Esophagus muscularis mucosa (tissue), 4 donors: ENCODE measurements at regions not wholly inside any gene's neighbourhood (a gene's known extent, or its start where the extent isn't known, plus 50 kb on each side); places are given as distances from the start of the nearest gene placed in this dataset.

Experiments used
- DNase-seq: peaks from one replicate; pipeline ENCODE4 v3.0.0-alpha.2; 2017; ENCODE audit errors: extremely low spot score
- H3K27ac ChIP-seq, 4 donors: fragments of 200-600 bp; sonication (generic); replicated peaks in 1 of 4; 1 replicate in 3 of 4; 2 replicates in 1 of 4; pipeline ENCODE4 v1.5.1; 2016 to 2019; ENCODE audit warnings: mild to moderate bottlenecking in 1 of 4
- H3K27me3 ChIP-seq, 4 donors: fragments of 200-600 bp; sonication (generic); one replicate each; pipeline versions ENCODE4 v1.5.1 to v1.6.0; 2016 to 2019
- H3K36me3 ChIP-seq, 4 donors: fragments of 200-600 bp; sonication (generic); one replicate each; pipeline ENCODE4 v1.5.1; 2016 to 2019
- H3K4me1 ChIP-seq, 4 donors: fragments of 200-600 bp; sonication (generic); one replicate each; pipeline ENCODE4 v1.5.1; 2016 to 2019
- H3K4me3 ChIP-seq, 4 donors: fragments of 200-600 bp; sonication (generic); 1 replicate in 2 of 4; 2 replicates in 2 of 4; pipeline ENCODE4 v1.5.1; 2016 to 2019; ENCODE audit warnings: mild to moderate bottlenecking in 4 of 4, moderate library complexity in 1 of 4
- H3K9me3 ChIP-seq, 4 donors: fragments of 200-600 bp; sonication (generic); 1 replicate in 3 of 4; 2 replicates in 1 of 4; pipeline ENCODE4 v1.5.1; 2016 to 2019
- CTCF ChIP-seq, 3 experiments: fragments of 200-600 bp in 2 of 3; fragments of 450-650 bp in 1 of 3; sonication (generic) in 2 of 3; IDR thresholded peaks; one replicate each; pipeline ENCODE4 v1.5.1; 2017 to 2019; ENCODE audit warnings: antibody characterized with exemption in 3 of 3, mild to moderate bottlenecking in 2 of 3, moderate library complexity in 1 of 3
- EP300 ChIP-seq: sonication (generic); formaldehyde crosslinking; IDR thresholded peaks from one replicate; pipeline ENCODE4 v1.6.1; 2017; ENCODE audit warnings: antibody characterized with exemption
- POLR2A ChIP-seq: fragments of 450-650 bp; IDR thresholded peaks from one replicate; pipeline ENCODE4 v1.6.1; 2017; ENCODE audit warnings: antibody characterized with exemption, moderate library complexity, mild to moderate bottlenecking, low read depth
- POLR2AphosphoS5 ChIP-seq, 2 donors: sonication (generic); formaldehyde crosslinking; IDR thresholded peaks; one replicate each; pipeline ENCODE4 v1.6.1; 2017; ENCODE audit warnings: antibody characterized with exemption in 2 of 2
- WGBS: methylation state at CpG from one replicate; pipeline ENCODE4 v1.1.5; 2018; 5-methylcytosine and 5-hydroxymethylcytosine counted together
- intact Hi-C: fragments of 100-400 bp; cut with DNase I; formaldehyde crosslinking; loops from one replicate; pipeline ENCODE4 v1.15.1; 2023

- no peak for TF ChIP-seq EP300
- no peak for TF ChIP-seq POLR2A
- no peak for TF ChIP-seq CTCF (IDR thresholded peaks at IDR 0.05)
- TF ChIP-seq POLR2AphosphoS5 (IDR thresholded peaks at IDR 0.05) = no peak
- Histone ChIP-seq H3K9me3 (no peaks in the 10 kb centered on the region), H3K4me1 (peaks cover 0 to 4% (median under 1%) of the 10 kb centered on the region in 4 donors), H3K36me3 (no peaks in the 10 kb centered on the region), H3K27ac (no peak overlapping the region), H3K4me3 (no peak overlapping the region), H3K27me3 (no peaks in the 10 kb centered on the region)
- DNase-seq = no peak
- intact Hi-C loops = no loop called here
These were observed 407.4 kb upstream of the LRRTM1 start for GRCh38 chr2:80711915-80712314.

- H3K9me3 ChIP-seq = no peaks in the 10 kb centered on the region
- H3K4me3 ChIP-seq = no peak overlapping the region
- intact Hi-C loops = no loop called here
- H3K27me3 ChIP-seq = no peaks in the 10 kb centered on the region
- 50% methylated on average over 2 of the region's 2 CpGs for WGBS
- H3K36me3 ChIP-seq = no peaks in the 10 kb centered on the region
- H3K4me1 ChIP-seq = peaks cover 0 to 20% (median 7%) of the 10 kb centered on the region in 4 donors
- TF ChIP-seq CTCF (IDR thresholded peaks at IDR 0.05) (no peak), POLR2AphosphoS5 (IDR thresholded peaks at IDR 0.05) (no peak), POLR2A (no peak), EP300 (no peak)
- DNase-seq = no peak
- no peak overlapping the region for H3K27ac ChIP-seq
These were observed 402.4 kb upstream of the LRRTM1 start for GRCh38 chr2:80706951-80707350.

GRCh38 chr2:80706541-80706940 lies 402.0 kb upstream of the LRRTM1 start:
- H3K4me1 ChIP-seq = peaks cover 0 to 22% (median 11%) of the 10 kb centered on the region in 4 donors
- WGBS = 71% methylated on average over 5 of the region's 5 CpGs
- no peak for DNase-seq
- no peak overlapping the region for H3K27ac ChIP-seq
- H3K9me3 ChIP-seq = no peaks in the 10 kb centered on the region
- no peaks in the 10 kb centered on the region for H3K36me3 ChIP-seq
- no peak for TF ChIP-seq CTCF (IDR thresholded peaks at IDR 0.05)
- no peak for TF ChIP-seq EP300
- TF ChIP-seq POLR2A = no peak
- TF ChIP-seq POLR2AphosphoS5 (IDR thresholded peaks at IDR 0.05) = no peak
- H3K4me3 ChIP-seq = no peak overlapping the region
- no peaks in the 10 kb centered on the region for H3K27me3 ChIP-seq
- intact Hi-C loops = no loop called here

DNA sequence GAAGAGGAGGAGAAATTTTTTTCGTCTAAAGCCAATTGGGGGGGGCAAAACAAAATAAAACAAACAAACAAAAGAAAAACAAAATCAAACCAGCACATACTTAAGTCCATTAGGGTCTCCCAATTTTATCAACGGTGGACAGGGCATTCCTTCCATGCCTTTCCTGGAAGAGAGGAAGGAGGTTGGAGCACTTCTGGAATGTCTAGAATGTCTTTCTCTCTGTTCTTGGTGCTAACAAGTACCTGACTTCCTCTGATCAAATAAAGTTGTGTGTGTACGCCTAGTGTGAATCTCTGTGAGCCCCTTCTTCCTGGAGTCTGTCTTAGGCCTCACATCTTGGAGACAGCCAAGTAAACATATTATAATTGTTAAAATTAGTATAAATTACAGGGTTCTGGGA lies 399.0 kb upstream of the LRRTM1 start:
- no peak for TF ChIP-seq CTCF (IDR thresholded peaks at IDR 0.05)
- TF ChIP-seq EP300 = no peak
- TF ChIP-seq POLR2AphosphoS5 (IDR thresholded peaks at IDR 0.05) = no peak
- TF ChIP-seq POLR2A = no peak
- Histone ChIP-seq H3K36me3 (no peaks in the 10 kb centered on the region), H3K4me1 (peaks cover 0 to 28% (median 18%) of the 10 kb centered on the region in 4 donors), H3K27ac (no peak overlapping the region), H3K4me3 (no peak overlapping the region), H3K9me3 (no peaks in the 10 kb centered on the region), H3K27me3 (no peaks in the 10 kb centered on the region)
- WGBS = 62% methylated on average over 3 of the region's 3 CpGs
- intact Hi-C loops = no loop called here
- DNase-seq = no peak

DNA sequence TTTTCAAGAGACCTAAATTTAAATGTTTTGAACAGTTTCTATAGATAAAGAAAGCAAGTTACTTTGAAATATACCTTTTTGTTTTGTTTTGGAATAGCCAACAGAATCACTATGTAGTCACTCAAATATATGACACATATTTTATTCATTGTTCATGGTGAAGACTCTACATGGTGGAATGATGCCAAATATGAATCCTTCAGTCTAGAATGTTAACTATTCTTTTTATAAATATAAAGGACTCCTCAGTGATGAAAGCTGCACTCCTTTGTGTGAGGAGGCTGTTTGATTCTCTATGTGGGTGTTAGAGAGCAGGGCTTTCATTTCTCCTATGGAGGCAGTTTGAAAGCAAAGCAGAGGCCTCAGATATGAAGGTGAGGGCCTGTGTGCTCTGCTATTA lies 396.4 kb upstream of the LRRTM1 start:
- Histone ChIP-seq H3K4me3 (no peak overlapping the region), H3K36me3 (no peaks in the 10 kb centered on the region), H3K27ac (no peak overlapping the region), H3K27me3 (no peaks in the 10 kb centered on the region), H3K4me1 (peaks cover 0 to 16% (median 13%) of the 10 kb centered on the region in 4 donors), H3K9me3 (no peaks in the 10 kb centered on the region)
- DNase-seq = no peak
- intact Hi-C loops = no loop called here
- TF ChIP-seq POLR2AphosphoS5 (IDR thresholded peaks at IDR 0.05) (no peak), CTCF (IDR thresholded peaks at IDR 0.05) (no peak), EP300 (no peak), POLR2A (no peak)
